ENCODE measurements at regions not wholly inside any gene's neighbourhood (a gene's known extent, or its start where the extent isn't known, plus 50 kb on each side); places are given as distances from the start of the nearest gene placed in this dataset.

DNA sequence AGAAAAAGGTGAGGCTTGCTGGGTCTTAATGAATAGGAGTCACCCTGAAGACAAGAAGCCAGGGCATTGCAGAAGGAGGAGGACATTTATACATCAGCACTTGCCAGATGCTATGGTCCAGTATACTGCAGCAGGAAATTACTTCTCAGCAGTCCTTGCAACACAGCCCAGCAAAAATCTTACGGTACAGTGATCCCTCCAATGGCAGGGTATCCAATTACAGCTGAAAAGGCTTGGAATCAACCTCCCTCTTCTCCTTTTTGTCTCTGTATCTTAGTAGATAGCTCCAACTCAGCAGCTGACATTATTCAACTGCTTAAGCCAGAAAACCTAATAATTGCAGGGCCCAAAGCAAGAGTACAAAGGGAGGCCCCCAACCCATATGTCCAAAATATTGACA, 128.3 kb upstream of the COBL start:
- CTCF ChIA-PET, result no interaction called here
- no TSS peak for BruUV-seq (replicated peaks)
- in situ Hi-C loops (cut with MboI; ENCODE audit: low sequenced_read_pairs), result no loop called here

More for the DNA sequence above, 128.3 kb upstream of the COBL start:
- Histone ChIP-seq H2AK5ac (ENCODE audit: low read depth, low read length) (no peak overlapping the region), H3K4ac (ENCODE audit: low read depth, low read length) (no peak overlapping the region), H3K56ac (ENCODE audit: extremely low read depth, insufficient read depth, low read length) (no peak overlapping the region), H3K4me2 (ENCODE audit: low read depth, low read length) (no peak overlapping the region), H4K91ac (ENCODE audit: insufficient read depth, low read depth, low read length) (no peak overlapping the region), H4K5ac (ENCODE audit: low read depth, low read length) (no peak overlapping the region), H4K8ac (ENCODE audit: low read depth in 2 of 2, low read length in 2 of 2) (no peak overlapping the region), H3K23ac (ENCODE audit: low read depth, low read length) (no peak overlapping the region), H3K27ac (ENCODE audit: insufficient read depth, low read length) (no peak overlapping the region), H3K9me1 (ENCODE audit: insufficient read depth, low read length) (no peaks in the 10 kb centered on the region), H2BK15ac (ENCODE audit: low read depth, low read length) (no peak overlapping the region), H3K18ac (ENCODE audit: low read depth, low read length) (no peak overlapping the region), H4K20me1 (ENCODE audit: insufficient read depth, low read length) (no peaks in the 10 kb centered on the region), H2BK20ac (ENCODE audit: low read depth, low read length) (no peak overlapping the region), H2AFZ (replicated peaks; ENCODE audit: low read length, poor library complexity) (no peak overlapping the region), H3K9me3 (ENCODE audit: control insufficient read depth, insufficient read depth, low read length) (peaks cover 8% of the 10 kb centered on the region), H3K79me1 (ENCODE audit: low read depth in 1 of 2, low read length in 2 of 2) (no peaks in the 10 kb centered on the region), H2BK120ac (ENCODE audit: low read depth, low read length) (no peak overlapping the region), H3K27me3 (ENCODE audit: control insufficient read depth, insufficient read depth, low read length) (no peaks in the 10 kb centered on the region), H3K14ac (replicated peaks; ENCODE audit: low read depth, low read length) (no peak overlapping the region), H3K36me3 (ENCODE audit: control insufficient read depth, insufficient read depth, low read length) (no peaks in the 10 kb centered on the region), H3K4me3 (ENCODE audit: insufficient read depth, low read depth, low read length) (no peak overlapping the region), H3K4me1 (ENCODE audit: control insufficient read depth, insufficient read depth, low read length) (no peaks in the 10 kb centered on the region), H3K9ac (ENCODE audit: low read depth, low read length) (no peak overlapping the region), H2BK5ac (ENCODE audit: low read depth, low read length, poor library complexity, severe bottlenecking) (no peak overlapping the region), H2AK9ac (replicated peaks; ENCODE audit: low read depth, low read length, poor library complexity) (no peak overlapping the region)
- POLR2A ChIA-PET (ENCODE audit: unreplicated experiment), result no interaction called here
- no peak for TF ChIP-seq CEBPB (IDR thresholded peaks at IDR 0.05; ENCODE audit: low read depth, low read length)
- no peak for TF ChIP-seq CHD1 (IDR thresholded peaks at IDR 0.05; ENCODE audit: low read depth, low read length)
- TF ChIP-seq SMC3 (IDR thresholded peaks at IDR 0.05; ENCODE audit: low read depth, low read length), result no peak
- no peak for TF ChIP-seq FOS (IDR thresholded peaks at IDR 0.05; ENCODE audit: low read depth, low read length)
- no peak for TF ChIP-seq BHLHE40 (IDR thresholded peaks at IDR 0.05; ENCODE audit: low read depth, low read length)
- no peak for TF ChIP-seq MAFK (IDR thresholded peaks at IDR 0.05; ENCODE audit: low read depth, low read length)
- TF ChIP-seq, protein P1, sequence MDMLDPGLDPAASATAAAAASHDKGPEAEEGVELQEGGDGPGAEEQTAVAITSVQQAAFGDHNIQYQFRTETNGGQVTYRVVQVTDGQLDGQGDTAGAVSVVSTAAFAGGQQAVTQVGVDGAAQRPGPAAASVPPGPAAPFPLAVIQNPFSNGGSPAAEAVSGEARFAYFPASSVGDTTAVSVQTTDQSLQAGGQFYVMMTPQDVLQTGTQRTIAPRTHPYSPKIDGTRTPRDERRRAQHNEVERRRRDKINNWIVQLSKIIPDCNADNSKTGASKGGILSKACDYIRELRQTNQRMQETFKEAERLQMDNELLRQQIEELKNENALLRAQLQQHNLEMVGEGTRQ (IDR thresholded peaks at IDR 0.05; ENCODE audit: low read depth, low read length), result no peak
- no peak for TF ChIP-seq RAD21 (IDR thresholded peaks at IDR 0.05; ENCODE audit: low read length)
- no peak for TF ChIP-seq POLR2A (IDR thresholded peaks at IDR 0.05; ENCODE audit: low read depth, low read length)
- no peak for TF ChIP-seq MAZ (IDR thresholded peaks at IDR 0.05; ENCODE audit: borderline replicate concordance, low read depth, low read length)
- TF ChIP-seq, protein P2, sequence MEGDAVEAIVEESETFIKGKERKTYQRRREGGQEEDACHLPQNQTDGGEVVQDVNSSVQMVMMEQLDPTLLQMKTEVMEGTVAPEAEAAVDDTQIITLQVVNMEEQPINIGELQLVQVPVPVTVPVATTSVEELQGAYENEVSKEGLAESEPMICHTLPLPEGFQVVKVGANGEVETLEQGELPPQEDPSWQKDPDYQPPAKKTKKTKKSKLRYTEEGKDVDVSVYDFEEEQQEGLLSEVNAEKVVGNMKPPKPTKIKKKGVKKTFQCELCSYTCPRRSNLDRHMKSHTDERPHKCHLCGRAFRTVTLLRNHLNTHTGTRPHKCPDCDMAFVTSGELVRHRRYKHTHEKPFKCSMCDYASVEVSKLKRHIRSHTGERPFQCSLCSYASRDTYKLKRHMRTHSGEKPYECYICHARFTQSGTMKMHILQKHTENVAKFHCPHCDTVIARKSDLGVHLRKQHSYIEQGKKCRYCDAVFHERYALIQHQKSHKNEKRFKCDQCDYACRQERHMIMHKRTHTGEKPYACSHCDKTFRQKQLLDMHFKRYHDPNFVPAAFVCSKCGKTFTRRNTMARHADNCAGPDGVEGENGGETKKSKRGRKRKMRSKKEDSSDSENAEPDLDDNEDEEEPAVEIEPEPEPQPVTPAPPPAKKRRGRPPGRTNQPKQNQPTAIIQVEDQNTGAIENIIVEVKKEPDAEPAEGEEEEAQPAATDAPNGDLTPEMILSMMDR (conservative IDR thresholded peaks at IDR 0.05; ENCODE audit: low read depth, low read length), result no peak
- TF ChIP-seq RCOR1 (IDR thresholded peaks at IDR 0.05; ENCODE audit: insufficient replicate concordance, low read length), result no peak
- no peak for TF ChIP-seq NFE2L2 (IDR thresholded peaks at IDR 0.05; ENCODE audit: low read depth, low read length)
- TF ChIP-seq MXI1 (IDR thresholded peaks at IDR 0.05; ENCODE audit: borderline replicate concordance, low read depth, low read length), result no peak
- TF ChIP-seq RFX5 (IDR thresholded peaks at IDR 0.05; ENCODE audit: low read depth, low read length), result no peak
- TF ChIP-seq, protein P3, sequence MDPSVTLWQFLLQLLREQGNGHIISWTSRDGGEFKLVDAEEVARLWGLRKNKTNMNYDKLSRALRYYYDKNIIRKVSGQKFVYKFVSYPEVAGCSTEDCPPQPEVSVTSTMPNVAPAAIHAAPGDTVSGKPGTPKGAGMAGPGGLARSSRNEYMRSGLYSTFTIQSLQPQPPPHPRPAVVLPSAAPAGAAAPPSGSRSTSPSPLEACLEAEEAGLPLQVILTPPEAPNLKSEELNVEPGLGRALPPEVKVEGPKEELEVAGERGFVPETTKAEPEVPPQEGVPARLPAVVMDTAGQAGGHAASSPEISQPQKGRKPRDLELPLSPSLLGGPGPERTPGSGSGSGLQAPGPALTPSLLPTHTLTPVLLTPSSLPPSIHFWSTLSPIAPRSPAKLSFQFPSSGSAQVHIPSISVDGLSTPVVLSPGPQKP (IDR thresholded peaks at IDR 0.05; ENCODE audit: borderline replicate concordance, low read depth, low read length), result no peak
- no CpG with 5 or more reads among the region's 1 CpG for WGBS, 2 experiments (ENCODE audit: extremely low coverage in 2 of 2, insufficient read length in 1 of 2)
- dilution Hi-C loops (cut with HindIII; ENCODE audit: low sequenced_read_pairs, unreplicated experiment) (no loop called here), intact Hi-C loops (cut with micrococcal nuclease) (no loop called here)
- ATAC-seq (ENCODE audit: low read depth) (no peak), DNase-seq (no peak)
